ENCODE measurements at regions not wholly inside any gene's neighbourhood (a gene's known extent, or its start where the extent isn't known, plus 50 kb on each side); places are given as distances from the start of the nearest gene placed in this dataset.

DNA sequence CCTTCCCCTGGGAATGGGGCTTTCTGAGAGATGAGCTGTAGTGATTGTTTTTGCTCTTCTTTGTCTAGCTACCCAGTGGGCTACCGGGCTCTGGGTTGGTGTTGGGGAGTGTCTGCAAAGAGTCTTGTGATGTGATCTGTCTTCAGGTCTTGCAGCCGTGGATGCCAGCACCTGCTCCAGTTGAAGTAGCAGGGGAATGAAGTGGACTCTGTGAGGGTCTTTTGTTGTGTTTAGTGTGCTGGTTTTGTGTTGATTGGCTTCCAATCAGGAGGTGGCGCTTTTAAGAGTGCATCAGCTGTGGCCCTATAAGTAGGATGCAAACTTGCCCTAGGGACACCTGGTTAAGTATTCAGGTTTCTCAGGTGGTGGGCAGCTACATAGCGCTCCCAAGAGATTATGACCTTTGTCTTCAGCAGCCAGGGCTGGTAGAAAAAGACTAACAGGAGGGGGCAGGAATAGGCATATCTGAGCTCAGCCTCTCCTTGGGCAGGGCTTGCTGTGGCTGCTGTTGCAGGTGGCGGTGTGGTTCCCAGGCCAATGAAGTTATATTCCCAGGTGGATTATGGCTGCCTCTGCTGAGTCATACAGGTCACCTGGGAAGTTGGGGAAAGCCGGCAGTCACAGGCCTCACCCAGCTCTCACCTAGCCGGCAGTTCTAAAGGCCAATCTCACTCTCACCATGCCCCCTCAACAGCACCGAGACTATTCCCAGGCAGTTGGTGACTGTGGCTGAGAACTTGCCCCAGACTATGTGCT lies 315.7 kb upstream of the C11orf87 start:
- DNase-seq (ENCODE audit: low read depth), result no peak

DNA sequence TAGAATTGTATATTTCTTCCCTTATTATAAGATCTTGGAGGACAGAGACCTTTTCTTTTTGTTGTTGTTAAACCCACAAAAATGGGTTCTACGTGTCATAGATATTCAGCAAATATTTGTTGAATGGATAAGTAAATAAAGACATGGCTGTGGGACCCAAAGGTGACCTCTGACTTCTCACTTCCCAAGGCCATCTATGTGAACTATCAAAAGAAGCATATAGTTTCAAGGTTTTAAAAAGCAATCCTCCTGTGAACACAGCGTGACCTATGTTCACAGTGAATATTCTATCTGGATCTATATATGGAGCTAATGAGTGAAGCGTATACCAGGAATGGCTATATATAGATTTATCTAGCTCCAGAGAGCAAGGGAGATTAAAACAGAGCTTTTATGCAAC lies 312.8 kb upstream of the C11orf87 start:
- DNase-seq (ENCODE audit: low read depth), result no peak

DNA sequence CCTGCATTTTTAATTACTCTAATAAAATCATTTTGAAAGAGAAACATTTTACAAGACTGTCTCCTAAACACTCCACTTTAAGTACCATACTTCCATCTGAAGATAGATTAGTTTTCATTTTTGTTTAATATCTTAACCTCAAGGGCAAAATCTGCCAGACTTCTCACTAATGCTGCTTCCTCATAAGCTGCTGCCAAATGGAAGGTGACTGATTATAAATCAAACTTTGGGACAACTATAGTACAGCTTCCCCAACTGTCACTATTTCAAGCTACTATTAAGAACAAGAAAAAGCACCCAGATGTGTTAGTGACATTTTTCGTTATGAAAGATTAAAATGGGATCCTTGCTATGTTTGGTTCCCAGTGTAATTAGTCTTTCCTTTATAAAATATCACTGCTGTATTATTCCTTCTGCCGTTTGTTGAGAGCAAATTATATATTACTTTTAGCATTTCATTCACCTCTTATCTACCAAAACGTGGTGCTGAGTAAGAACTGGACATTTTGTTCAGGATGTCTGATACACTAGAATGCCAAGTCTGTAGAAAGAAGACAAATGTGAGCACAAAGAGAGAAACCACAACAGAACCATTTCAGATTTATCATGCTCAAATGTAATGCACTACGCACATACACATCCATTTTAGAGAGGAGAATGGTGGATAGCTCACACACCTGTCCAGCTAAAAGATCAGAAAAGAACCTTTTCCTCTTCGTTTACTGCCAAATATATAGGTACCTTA lies 312.2 kb upstream of the C11orf87 start:
- no peak for DNase-seq (ENCODE audit: low read depth)

DNA sequence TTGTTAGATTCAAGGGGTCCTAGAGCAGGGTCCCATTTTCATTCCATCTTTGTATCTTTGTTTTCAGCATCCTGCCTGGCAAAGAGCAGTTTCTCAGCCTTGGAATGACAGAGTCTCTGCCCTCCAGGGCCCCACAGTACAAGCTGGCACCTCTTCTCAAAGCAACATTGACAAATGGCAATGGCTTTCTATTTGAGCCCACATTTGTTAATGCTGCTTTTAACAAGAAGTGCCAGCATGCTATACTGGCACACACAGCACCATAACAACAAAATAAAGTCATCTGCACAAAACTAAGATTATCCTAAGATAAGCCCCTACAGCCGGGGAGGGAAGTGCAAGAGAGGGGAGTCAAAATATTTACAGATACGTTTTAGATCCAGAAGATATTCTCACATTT lies 309.7 kb upstream of the C11orf87 start:
- no peak for DNase-seq (ENCODE audit: low read depth)

DNA sequence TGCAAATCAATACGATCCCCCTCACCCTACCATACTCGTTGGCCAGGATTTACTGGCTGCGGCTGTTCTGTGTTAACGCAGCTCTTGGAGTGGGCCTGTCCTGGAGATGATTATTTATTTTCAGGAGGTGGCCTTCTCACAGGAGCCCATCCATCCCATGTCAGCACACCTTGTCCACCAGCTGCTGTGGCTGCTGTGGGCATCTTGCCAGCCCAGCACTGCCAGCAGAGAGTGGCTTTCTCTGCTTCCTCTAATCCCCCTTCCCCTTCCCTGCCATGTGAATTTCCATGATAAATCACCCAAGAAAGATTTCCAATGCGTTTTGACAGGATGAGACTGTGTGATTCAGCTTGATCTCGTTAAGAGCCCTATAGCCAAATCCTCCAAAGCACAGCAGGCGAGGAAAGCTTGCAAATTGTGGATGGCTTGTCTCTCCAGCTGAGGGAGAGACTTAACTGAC lies 309.1 kb upstream of the C11orf87 start:
- no peak for DNase-seq (ENCODE audit: low read depth)

DNA sequence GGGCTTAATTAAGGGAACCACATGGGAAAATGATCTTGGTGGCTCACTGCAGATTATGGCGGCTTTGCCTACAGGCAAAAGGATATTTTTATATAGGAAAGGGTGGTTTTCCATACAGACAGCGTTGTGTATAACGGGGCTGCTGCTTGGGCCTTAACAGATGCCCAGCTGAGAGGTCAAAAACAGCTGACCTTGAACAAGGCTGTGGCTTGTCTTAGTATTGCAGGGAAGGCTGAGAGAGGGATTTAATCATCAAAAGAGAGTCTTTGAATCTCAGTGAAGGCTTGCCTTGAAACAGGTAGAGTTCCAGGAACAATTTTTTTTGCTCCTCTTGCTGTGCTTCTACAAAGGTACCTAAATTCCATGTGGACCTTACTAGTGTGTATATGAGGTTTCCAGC lies 301.6 kb upstream of the C11orf87 start:
- no peak for DNase-seq (ENCODE audit: low read depth)

DNA sequence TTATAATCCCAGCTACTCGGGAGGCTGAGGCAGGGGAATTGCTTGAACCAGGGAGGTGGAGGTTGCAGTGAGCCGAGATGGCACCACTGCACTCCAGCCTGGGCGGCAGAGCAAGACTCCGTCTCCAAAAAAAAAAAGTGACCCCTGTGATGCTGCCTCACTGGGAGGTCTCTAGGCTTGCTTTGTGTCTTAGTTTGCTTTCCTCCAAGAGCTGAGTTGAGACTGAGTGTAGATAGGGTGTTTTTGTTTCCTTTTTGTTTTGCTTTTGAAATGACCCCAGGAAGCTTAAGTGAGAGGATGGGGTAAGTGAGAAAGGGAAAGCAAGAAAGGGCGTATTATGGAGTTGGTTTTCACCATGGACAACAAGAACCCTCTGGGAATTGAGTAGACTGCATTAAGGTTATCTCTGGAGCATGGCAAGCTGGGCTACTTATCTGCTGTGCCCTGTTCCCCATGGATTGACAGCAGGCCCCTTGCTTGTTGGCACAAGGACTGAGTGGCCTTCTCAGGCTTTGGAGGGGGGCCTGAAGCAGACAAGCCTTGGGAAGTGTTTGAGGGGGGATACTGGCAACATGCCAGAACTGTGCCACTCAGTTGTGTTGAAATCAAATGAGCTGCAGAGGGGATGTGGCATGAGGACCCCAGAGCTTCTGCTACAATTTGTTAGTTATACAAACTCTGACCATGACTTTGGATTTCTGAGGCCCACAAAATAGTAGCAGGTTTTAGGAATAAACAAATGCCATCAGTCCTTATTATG lies 300.6 kb upstream of the C11orf87 start:
- DNase-seq (ENCODE audit: low read depth), result no peak

DNA sequence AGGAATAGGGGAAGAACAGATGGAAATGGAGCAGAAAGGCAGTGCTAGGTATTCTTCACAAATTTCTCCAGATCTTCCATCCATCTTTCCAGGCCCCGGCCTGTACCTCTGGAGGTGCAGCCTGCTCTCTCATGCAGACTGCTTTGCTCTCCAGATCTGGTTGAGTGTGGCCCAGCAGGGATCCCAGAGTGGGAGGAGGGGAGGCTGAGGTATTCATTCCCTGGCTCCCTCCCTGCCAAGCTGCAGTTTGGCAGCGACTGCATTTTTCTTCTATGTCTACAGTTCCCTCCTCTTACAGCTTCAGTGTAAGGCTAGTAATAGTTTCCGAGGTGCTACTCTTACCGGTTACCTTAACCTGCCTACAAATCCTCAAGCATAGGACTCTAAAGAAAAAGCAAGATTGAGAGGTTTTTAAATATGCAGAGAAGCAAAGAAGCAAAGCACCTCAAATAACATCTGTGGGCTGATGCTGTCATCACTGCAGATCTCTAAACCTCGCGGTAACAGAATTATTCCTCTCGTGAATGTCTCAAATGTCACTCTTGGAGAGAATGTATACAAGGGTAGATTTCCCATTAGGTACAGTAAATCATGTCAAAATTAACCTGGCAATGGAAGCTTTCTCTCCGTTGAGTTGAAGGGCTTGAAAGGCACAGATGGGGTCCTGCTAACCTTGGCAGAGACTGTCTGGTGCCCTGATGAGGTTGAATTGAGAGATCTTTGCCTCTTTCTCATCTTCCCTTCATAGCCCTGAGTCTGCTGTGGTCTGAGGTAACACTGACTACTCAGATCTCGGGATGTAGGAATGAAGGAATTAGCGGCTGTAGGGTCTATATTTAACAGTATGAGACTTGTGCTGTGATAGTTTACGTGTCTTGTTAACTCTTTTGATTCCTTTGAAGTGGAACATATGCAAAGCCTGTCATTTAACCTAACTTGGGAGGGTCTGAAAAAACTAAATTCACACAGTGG lies 297.9 kb upstream of the C11orf87 start:
- no peak for DNase-seq (ENCODE audit: low read depth)

DNA sequence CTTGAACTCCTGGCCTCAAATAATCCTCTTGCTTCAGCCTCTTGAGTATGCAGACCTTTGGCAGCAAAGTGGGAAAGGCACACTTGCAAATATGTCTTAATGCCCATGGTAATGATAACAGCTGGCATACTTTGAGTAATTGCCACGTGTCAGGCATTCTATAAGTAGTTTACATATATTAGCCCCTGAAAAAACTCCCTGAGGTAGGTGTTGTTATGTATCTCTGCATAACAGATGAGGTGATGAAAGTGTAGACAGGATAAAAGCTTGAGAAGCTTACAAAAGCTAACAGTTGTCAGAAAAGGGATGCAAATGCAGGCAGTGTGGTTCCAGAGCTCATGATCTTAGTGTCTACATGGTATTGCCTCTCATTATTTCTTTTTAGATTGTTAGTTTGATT lies 291.1 kb upstream of the C11orf87 start:
- no peak for DNase-seq (ENCODE audit: low read depth)

DNA sequence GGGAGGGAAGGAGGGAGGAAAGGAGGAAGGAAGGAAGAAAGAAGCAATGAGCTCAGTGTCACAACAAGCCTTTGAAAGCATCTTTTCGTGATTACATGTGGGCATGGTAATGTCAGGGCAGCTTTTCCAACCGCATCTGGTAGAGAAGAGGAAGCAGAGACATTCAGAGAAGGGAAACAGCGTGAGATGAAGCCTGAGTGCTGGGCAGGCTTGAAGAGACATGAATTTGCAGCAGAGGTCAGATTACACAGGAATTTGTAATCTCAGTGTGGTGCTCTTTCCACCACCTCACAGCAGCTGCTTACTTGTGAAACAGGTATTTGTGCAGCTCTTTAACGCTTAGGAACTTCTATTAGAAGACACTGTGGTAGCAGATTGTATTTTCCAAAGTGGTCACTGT lies 289.5 kb upstream of the C11orf87 start:
- DNase-seq (ENCODE audit: low read depth), result no peak

DNA sequence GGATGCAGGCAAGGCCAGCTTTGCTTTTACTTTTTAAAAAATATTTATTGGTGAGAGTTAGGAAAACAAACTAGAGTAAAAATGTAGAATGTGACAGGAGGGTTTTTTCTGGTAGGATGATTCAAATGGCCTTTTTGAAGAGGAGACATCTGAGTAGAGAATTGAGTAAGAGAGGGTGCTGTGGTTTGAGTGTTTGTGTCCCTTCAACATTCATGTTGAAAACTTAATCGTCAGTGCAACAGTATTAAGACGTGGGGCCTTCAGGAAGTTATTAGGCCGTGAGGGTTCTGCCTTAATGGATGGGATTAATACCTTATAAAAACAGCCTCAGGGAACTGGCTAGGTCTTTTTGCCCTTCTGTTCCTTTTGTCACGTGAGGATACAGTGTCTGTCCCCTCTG lies 288.8 kb upstream of the C11orf87 start:
- DNase-seq (ENCODE audit: low read depth), result no peak

DNA sequence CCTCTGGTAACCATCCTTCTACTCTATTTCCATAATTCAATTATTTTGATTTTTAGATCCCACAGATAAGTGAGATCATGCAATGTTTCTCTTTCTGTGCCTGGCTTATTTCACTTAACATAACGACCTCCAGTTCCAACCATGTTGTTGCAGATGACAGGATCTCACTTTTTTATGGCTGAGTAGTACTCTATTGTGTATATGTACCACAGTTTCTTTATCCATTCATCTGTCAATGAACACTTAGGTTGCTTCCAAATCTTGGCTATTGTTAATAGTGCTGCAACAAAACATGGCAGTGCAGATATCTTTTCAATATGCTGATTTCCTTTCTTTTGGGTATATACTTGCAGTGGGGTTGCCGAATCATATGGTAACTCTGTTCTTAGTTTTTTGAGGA lies 286.4 kb upstream of the C11orf87 start:
- no peak for DNase-seq (ENCODE audit: low read depth)

DNA sequence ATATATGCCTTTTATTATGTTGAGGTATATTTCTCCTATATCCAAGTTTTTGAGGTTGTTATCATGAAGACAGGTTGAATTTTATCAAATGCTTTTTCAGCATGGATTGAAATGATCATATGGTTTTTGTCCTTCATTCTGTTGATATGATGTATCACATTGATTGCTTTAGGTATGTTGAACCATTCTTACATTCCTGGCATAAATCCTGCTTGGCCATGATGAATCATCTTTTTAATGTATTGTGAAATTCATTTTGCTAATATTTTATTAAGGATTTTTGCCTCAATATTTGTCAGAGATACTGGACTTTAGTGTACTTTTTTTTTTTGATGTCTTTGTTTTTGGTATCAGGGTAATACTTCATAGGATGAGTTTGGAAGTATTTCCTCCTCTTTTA lies 283.8 kb upstream of the C11orf87 start:
- no peak for DNase-seq (ENCODE audit: low read depth)

DNA sequence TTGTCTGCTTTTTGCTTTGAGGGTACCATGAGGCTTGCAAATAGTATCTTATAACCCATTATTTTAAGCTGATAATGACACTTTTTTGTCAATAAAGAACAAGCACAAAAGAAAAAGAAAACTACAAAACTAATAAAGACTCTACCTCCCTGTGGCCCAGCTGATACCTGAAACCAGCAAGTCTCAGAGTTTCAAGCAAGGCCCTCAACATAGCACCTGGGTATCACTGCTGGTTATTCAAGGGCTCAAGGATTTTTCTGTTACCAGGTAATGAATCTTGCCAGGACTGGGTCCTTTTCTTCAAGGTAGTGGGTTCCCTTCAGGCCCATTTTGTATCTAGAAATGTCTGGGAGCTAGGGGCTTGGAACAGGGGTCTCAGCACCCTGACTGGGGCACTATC lies 281.6 kb upstream of the C11orf87 start:
- no peak for DNase-seq (ENCODE audit: low read depth)

DNA sequence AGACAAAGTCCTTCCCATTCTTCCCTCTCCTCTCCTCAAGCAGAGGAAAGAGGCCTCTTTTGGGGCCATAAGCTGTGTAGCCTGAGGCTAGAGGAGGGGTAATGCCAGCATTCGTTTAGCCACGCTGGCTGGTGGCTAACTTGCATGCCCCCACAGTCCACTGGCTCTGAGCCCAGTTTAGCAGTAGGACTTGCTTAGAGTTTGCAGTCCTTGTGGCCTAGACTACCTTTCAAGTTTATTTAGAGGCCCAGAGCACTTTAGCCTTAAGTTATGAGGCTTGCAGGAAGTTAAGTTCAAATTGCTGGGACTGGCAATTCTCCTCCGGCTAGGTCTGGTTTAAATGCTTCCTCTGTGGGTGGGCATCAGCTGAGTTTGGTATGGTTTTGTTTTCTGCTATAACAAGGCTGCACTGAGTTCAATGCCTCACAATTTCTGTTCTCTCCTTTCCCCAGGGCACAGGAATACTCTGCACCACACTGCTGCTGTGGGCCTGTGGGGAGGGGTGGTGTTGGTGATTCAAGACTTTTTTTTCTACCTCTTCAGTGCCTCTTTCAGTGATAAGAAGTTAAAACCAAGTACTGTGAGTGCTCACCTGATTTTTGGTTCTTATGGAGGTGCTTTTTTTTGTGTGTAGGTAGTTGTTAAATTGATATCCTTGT lies 281.0 kb upstream of the C11orf87 start:
- no peak for DNase-seq (ENCODE audit: low read depth)

DNA sequence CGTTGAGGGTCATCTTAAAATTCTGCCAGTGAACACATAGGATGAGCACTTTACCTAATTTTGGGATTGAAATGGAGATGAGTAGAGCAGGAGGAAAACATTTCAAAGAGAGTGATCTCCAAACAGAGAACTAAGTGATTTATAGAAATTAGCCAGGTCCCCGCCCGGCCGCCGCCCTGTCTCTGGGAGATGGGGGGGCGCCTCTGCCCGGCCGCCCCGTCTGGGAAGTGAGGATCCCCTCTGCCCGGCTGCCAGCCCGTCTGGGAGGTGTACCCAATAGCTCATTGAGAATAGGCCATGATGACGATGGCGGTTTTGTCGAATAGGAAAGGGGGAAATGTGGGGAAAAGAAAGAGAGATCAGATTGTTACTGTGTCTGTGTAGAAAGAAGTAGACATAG lies 276.7 kb upstream of the C11orf87 start:
- DNase-seq (ENCODE audit: low read depth), result no peak

DNA sequence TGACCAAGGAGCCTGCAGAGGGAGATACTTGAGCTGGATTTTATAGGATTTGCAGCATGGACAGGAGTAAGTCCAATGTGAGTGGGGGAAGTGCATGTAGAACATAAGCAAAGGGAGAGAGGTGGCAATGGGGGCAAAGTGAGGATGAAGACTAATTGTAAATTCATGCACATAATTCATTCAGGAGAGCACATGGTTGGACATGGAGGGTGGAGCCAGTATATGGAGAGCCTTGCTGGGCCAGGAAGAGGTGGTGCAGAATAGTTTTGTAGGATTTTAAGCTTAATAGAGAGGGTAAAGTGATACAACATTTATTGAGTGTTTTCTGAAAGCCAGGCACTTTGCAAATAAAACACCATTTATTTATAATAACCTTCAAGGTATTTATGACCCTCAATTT lies 274.3 kb upstream of the C11orf87 start:
- DNase-seq (ENCODE audit: low read depth), result no peak

DNA sequence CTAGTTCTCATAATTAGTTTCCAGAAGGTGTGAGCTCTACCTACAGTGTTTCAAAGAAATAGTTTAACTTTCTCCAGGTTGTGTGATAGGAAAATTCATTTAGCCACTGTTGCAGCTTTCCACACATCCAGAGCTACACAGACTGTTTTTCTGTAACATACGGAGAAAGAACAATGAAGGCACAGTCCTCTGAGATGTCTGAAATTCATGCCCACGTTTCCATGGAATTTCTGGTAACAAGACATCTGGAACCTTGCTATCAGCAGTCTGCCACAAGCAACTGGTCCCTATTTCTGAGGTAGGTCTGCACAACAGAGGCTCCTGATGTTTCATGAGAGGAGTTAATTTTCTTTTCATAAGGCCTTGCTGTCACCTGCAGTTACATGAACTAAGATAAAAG lies 273.3 kb upstream of the C11orf87 start:
- DNase-seq (ENCODE audit: low read depth), result no peak

DNA sequence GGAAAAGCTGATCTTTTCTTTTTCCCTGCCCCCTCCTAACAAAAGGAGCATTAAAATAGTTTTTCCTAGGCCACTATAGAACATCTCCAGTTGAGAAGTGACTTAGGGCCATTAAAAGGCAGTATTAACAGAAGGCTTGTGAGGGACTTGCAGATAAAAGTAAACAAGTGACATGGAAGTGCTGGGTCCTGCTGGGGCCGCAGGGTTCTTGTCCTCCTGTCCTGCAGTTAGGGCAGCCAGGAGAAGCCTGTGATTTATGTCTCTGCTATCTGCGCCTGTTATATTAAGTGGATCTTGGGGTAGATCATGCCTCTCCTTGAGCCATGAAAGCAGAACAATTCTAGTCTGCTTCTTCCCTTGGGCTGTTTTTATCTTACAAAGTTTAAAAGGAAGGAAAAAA lies 271.4 kb upstream of the C11orf87 start:
- no peak for DNase-seq (ENCODE audit: low read depth)

DNA sequence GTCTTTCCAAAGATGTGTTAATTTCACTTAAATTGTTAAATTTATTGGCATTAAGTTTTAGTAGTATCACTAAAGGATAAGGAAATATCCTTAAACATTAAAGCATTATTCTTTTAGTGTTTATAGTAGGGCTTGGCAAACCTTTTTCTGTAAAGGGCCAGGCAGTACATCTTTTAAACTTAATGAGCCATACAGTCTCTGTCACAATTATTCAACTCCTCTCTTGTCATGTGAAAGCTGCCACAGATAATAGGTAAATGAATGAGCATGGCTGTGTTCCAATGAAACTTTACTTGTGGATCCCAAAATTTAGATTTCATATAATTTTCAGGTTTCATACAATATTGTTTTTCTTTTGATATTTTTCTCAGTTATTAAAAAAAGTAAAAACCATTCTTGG lies 268.2 kb upstream of the C11orf87 start:
- no peak for DNase-seq (ENCODE audit: low read depth)

DNA sequence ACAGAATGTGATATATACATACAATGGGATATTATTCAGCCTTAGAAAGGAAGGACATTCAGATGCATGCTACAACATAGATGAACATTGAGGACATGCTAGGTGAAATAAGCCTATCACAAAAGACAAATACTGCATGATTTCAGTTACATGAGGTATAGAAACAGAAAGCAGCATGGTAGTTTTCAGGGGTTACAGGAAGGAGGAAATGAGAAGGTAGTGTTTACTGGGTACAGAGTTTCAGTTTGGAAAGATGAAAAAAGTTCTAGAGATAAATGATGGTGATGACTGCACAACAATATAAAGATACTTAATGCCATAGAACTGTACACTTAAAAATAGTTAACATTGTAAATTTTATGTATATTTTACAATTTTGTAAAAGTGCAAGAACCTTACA lies 266.7 kb upstream of the C11orf87 start:
- no peak for DNase-seq (ENCODE audit: low read depth)
